Nephron progenitor cell (in vitro differentiated cells): ENCODE measurements at regions not wholly inside any gene's neighbourhood (a gene's known extent, or its start where the extent isn't known, plus 50 kb on each side); places are given as distances from the start of the nearest gene placed in this dataset.

Source experiments
- DNase-seq: peaks from one replicate; pipeline ENCODE4 v3.0.0; 2021
- H3K27ac Mint-ChIP-seq: 2 replicates; pipeline ENCODE4 v1.8.0; 2021; ENCODE audit warnings: mild to moderate bottlenecking, moderate library complexity, mixed read lengths
- H3K27me3 Mint-ChIP-seq: 2 replicates; pipeline ENCODE4 v1.8.0; 2021; ENCODE audit warnings: mild to moderate bottlenecking, low read depth, mixed read lengths; ENCODE audit not compliant: poor library complexity
- H3K36me3 Mint-ChIP-seq: 2 replicates; pipeline ENCODE4 v1.8.0; 2021; ENCODE audit warnings: low read depth, mixed read lengths
- H3K4me1 Mint-ChIP-seq: 2 replicates; pipeline ENCODE4 v1.8.0; 2021; ENCODE audit warnings: mixed read lengths
- H3K4me3 Mint-ChIP-seq: 2 replicates; pipeline ENCODE4 v1.8.0; 2021; ENCODE audit warnings: mild to moderate bottlenecking, moderate library complexity, mixed read lengths
- H3K9me3 Mint-ChIP-seq: 2 replicates; pipeline ENCODE4 v1.8.0; 2021; ENCODE audit warnings: mild to moderate bottlenecking, moderate library complexity, mixed read lengths
- TF ChIP-seq, protein P1 (sequence below): fragments of 200-600 bp; sonication (generic); IDR thresholded peaks from 2 replicates; pipeline ENCODE4 v1.5.0; 2021; ENCODE audit warnings: antibody characterized with exemption

DNA sequence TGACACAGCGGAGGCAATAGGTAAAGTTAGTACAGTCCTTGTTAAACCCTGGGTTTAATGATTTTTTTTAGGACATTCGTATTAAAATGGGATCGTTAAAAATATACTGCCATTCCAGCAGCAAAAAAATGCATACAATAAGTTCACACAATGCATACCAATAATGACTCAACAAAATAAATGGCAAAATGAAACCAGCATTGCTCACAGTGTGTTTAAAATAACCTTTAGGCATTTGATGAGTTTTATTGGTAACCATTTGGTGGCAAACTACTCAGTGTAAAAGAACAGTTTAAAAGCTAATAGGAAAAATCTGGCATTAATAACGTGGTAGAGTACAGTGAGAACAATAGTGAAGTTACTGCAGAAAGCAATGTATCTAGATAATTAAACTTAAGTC is 539.0 kb upstream of the PIK3C3 start:
- H3K27me3 Mint-ChIP-seq = no peaks in the 10 kb centered on the region
- peaks cover 20% of the 10 kb centered on the region for H3K9me3 Mint-ChIP-seq
- TF ChIP-seq, protein P1, sequence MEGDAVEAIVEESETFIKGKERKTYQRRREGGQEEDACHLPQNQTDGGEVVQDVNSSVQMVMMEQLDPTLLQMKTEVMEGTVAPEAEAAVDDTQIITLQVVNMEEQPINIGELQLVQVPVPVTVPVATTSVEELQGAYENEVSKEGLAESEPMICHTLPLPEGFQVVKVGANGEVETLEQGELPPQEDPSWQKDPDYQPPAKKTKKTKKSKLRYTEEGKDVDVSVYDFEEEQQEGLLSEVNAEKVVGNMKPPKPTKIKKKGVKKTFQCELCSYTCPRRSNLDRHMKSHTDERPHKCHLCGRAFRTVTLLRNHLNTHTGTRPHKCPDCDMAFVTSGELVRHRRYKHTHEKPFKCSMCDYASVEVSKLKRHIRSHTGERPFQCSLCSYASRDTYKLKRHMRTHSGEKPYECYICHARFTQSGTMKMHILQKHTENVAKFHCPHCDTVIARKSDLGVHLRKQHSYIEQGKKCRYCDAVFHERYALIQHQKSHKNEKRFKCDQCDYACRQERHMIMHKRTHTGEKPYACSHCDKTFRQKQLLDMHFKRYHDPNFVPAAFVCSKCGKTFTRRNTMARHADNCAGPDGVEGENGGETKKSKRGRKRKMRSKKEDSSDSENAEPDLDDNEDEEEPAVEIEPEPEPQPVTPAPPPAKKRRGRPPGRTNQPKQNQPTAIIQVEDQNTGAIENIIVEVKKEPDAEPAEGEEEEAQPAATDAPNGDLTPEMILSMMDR = no peak
- no peak for DNase-seq
- peaks cover 7% of the 10 kb centered on the region for H3K4me1 Mint-ChIP-seq
- H3K4me3 Mint-ChIP-seq = no peak overlapping the region
- H3K27ac Mint-ChIP-seq = no peak overlapping the region
- H3K36me3 Mint-ChIP-seq = peaks cover 13% of the 10 kb centered on the region

DNA sequence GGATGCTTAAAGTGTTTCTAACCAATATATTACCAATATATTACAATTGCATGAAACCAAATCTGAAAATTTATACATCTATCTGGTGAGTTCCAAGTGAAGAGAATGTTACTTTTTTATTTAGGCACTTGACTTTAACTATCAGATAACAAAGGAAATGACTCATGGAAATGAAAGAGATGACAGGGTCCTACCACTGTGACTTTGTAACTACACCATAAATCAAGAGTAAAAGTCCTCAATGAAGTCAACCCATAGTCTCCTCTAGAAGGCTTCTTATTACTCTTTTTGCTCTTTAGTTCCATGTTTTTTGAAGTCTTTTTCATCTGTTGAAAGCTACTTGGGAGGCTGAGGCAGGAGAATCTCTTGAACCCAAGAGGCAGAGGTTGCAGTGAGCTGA is 545.0 kb upstream of the PIK3C3 start:
- H3K9me3 Mint-ChIP-seq = peaks cover 20% of the 10 kb centered on the region
- peaks cover 18% of the 10 kb centered on the region for H3K36me3 Mint-ChIP-seq
- no peak overlapping the region for H3K27ac Mint-ChIP-seq
- H3K4me1 Mint-ChIP-seq = peaks cover 7% of the 10 kb centered on the region
- TF ChIP-seq, protein P1 = no peak
- H3K27me3 Mint-ChIP-seq = no peaks in the 10 kb centered on the region
- no peak for DNase-seq
- no peak overlapping the region for H3K4me3 Mint-ChIP-seq

DNA sequence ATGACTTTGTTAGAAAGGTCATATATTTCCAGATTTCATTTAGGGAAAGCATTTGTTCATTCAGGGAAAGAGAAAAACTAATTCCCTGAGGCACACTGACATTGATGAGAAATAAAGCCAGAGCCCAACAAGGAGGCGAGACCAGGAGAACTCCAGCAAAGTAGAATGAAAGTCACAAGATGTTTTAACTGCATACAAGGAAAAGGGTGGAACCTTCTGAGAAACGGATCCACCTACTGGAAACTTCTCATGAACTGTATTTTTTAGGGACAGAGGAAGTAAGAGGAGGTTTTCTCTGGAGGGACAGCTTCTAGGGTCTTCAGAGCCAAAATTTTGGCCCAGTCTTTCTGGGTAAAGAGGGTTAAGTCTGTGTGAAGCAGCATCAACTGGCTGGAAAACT is 548.2 kb upstream of the PIK3C3 start:
- Mint-ChIP-seq H3K4me1 (no peaks in the 10 kb centered on the region), H3K9me3 (peaks cover 3% of the 10 kb centered on the region), H3K27me3 (no peaks in the 10 kb centered on the region), H3K4me3 (no peak overlapping the region), H3K27ac (peak overlapping the region; percentile 6), H3K36me3 (peaks cover 8% of the 10 kb centered on the region)
- TF ChIP-seq, protein P1 = no peak
- DNase-seq = no peak

DNA sequence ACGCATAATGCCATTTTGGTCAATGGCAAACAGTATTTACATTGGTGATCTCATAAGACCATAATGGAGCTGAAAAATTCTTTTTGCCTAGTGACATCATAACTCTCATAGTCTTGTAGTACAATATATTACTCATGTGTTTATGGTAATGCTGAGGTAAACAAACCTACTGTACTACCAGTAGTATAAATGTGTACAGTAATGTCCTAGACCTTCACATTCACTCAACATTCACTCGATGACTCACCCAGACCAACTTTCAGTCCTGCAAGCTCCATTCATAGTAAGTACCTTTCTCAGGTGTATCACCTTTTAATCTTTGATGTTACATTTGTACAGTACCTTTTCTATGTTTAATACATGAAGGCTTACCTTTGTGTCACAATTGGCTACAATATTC is 558.2 kb upstream of the PIK3C3 start:
- Mint-ChIP-seq H3K27me3 (no peaks in the 10 kb centered on the region), H3K4me3 (no peak overlapping the region), H3K27ac (no peak overlapping the region), H3K4me1 (peaks cover 11% of the 10 kb centered on the region), H3K9me3 (no peaks in the 10 kb centered on the region), H3K36me3 (no peaks in the 10 kb centered on the region)
- no peak for DNase-seq
- TF ChIP-seq, protein P1 = no peak

DNA sequence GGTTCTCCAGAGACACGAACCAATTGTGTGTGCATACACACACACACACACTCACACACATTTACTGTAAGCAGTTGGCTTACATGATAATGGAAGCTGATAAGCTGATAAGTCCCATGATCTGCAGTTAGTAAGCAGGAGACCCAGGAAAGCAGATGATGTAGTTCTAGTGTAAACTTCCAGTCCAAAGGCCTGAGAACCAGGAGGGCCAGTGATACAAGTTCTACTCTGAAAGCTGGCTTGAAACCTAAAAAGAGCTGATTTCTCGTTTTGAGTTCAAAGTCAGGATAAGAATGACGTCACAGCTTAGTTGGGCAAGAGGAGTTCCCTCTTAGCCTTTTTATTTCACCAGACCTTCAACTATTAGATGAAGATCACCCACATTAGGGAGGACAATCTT is 558.8 kb upstream of the PIK3C3 start:
- Mint-ChIP-seq H3K4me1 (peaks cover 18% of the 10 kb centered on the region), H3K36me3 (no peaks in the 10 kb centered on the region), H3K27me3 (no peaks in the 10 kb centered on the region), H3K4me3 (no peak overlapping the region), H3K27ac (no peak overlapping the region), H3K9me3 (no peaks in the 10 kb centered on the region)
- TF ChIP-seq, protein P1 = no peak
- no peak for DNase-seq

DNA sequence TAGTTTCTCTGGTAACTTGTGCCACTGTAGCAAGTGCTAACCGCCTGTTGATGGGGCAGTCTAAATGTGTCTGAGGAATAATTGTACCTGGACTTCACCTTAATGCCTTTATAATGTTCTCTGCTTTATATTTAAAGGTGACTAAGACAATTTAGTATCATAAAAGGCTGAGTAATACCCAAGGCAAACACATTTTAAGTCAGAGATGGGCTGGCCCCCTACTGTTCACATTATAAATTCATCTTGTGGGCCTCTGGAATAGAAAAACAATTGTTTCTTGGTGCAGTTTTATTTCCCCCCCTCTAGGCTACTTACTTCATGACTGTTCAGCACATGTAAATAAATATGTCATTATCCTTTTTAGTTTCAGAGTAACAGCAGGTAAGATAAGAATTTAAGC is 559.3 kb upstream of the PIK3C3 start:
- no peaks in the 10 kb centered on the region for H3K36me3 Mint-ChIP-seq
- TF ChIP-seq, protein P1 = peak; percentile 16
- no peak overlapping the region for H3K27ac Mint-ChIP-seq
- no peak for DNase-seq
- H3K9me3 Mint-ChIP-seq = no peaks in the 10 kb centered on the region
- no peak overlapping the region for H3K4me3 Mint-ChIP-seq
- no peaks in the 10 kb centered on the region for H3K27me3 Mint-ChIP-seq
- H3K4me1 Mint-ChIP-seq = peaks cover 23% of the 10 kb centered on the region
